ENCODE measurements at regions not wholly inside any gene's neighbourhood (a gene's known extent, or its start where the extent isn't known, plus 50 kb on each side); places are given as distances from the start of the nearest gene placed in this dataset.

GRCh38 chr6:164581563-164581962 is 727.8 kb downstream of the C6orf118 start:
- H3K4me3 ChIP-seq (replicated peaks; ENCODE audit: low read depth, low read length): no peak overlapping the region
- no peak for TF ChIP-seq CTCF (IDR thresholded peaks at IDR 0.05; ENCODE audit: low read length, missing control alignments)
- DNase-seq (ENCODE audit: low read depth): no peak

GRCh38 chr6:164579035-164579434 is 730.4 kb downstream of the C6orf118 start:
- DNase-seq (ENCODE audit: low read depth): no peak
- no peak overlapping the region for H3K4me3 ChIP-seq (replicated peaks; ENCODE audit: low read depth, low read length)
- TF ChIP-seq CTCF (IDR thresholded peaks at IDR 0.05; ENCODE audit: low read length, missing control alignments): no peak

GRCh38 chr6:164578616-164579015 is 730.8 kb downstream of the C6orf118 start:
- no peak for DNase-seq (ENCODE audit: low read depth)
- H3K4me3 ChIP-seq (replicated peaks; ENCODE audit: low read depth, low read length): no peak overlapping the region
- TF ChIP-seq CTCF (IDR thresholded peaks at IDR 0.05; ENCODE audit: low read length, missing control alignments): no peak

- DNase-seq (ENCODE audit: low read depth): no peak
- H3K4me3 ChIP-seq (replicated peaks; ENCODE audit: low read depth, low read length): no peak overlapping the region
- TF ChIP-seq CTCF (IDR thresholded peaks at IDR 0.05; ENCODE audit: low read length, missing control alignments): no peak
These were observed 738.6 kb downstream of the C6orf118 start for GRCh38 chr6:164570801-164571200.

- no peak for TF ChIP-seq CTCF (IDR thresholded peaks at IDR 0.05; ENCODE audit: low read length, missing control alignments)
- DNase-seq (ENCODE audit: low read depth): no peak
- H3K4me3 ChIP-seq (replicated peaks; ENCODE audit: low read depth, low read length): no peak overlapping the region
These were observed 739.9 kb downstream of the C6orf118 start for GRCh38 chr6:164569509-164569908.

GRCh38 chr6:164563924-164564323 is 745.5 kb downstream of the C6orf118 start:
- no peak overlapping the region for H3K4me3 ChIP-seq (replicated peaks; ENCODE audit: low read depth, low read length)
- no peak for DNase-seq (ENCODE audit: low read depth)
- no peak for TF ChIP-seq CTCF (IDR thresholded peaks at IDR 0.05; ENCODE audit: low read length, missing control alignments)

GRCh38 chr6:164561656-164562055 is 747.7 kb downstream of the C6orf118 start:
- DNase-seq (ENCODE audit: low read depth): no peak
- TF ChIP-seq CTCF (IDR thresholded peaks at IDR 0.05; ENCODE audit: low read length, missing control alignments): no peak

More at GRCh38 chr6:164561656-164562055, 747.7 kb downstream of the C6orf118 start:
- no peak overlapping the region for H3K4me3 ChIP-seq (replicated peaks; ENCODE audit: low read depth, low read length)
